ENCODE measurements at regions not wholly inside any gene's neighbourhood (a gene's known extent, or its start where the extent isn't known, plus 50 kb on each side); places are given as distances from the start of the nearest gene placed in this dataset.
"Not testable (repeated sequence)": the region's sequence is repeated elsewhere in the genome, so short reads cannot be mapped to it uniquely, and the experiment has no call there.

- H3K27me3 ChIP-seq (ENCODE audit: control insufficient read depth in 2 of 2, insufficient read depth in 2 of 2, low read length in 2 of 2): no peaks in the 10 kb centered on the region
- FAIRE-seq: no peak
- in situ Hi-C loops (cut with MboI) (no loop called here), intact Hi-C loops (cut with micrococcal nuclease) (no loop called here)
- no TSS peak for BruUV-seq (replicated peaks)
- no peak for ATAC-seq
- H3K9me3 ChIP-seq (replicated peaks; ENCODE audit: control insufficient read depth, insufficient read depth, low read depth, low read length): no peaks in the 10 kb centered on the region
- H3K9ac ChIP-seq (ENCODE audit: insufficient read depth in 1 of 2, low read depth in 2 of 2, low read length in 2 of 2): no peak overlapping the region
- 0% methylated on average over 1 of the region's 1 CpG for WGBS (ENCODE audit: insufficient coverage, low coverage, missing lambda C conversion rate)
- H3K27ac ChIP-seq (ENCODE audit: extremely low read depth, low read depth, low read length): no peak overlapping the region
- no peaks in the 10 kb centered on the region for H3K79me2 ChIP-seq (ENCODE audit: control insufficient read depth, insufficient read depth, low read length)
- TF ChIP-seq ZNF274 (IDR thresholded peaks at IDR 0.05; ENCODE audit: borderline replicate concordance, low read depth, low read length) (no peak), PHF20 (IDR thresholded peaks at IDR 0.05; ENCODE audit: partially characterized antibody) (no peak), COPS2 (conservative IDR thresholded peaks at IDR 0.05) (no peak), GTF2A2 (tag; IDR thresholded peaks at IDR 0.05) (no peak), MLLT1 (IDR thresholded peaks at IDR 0.05) (no peak), NUFIP1 (IDR thresholded peaks at IDR 0.05; ENCODE audit: partially characterized antibody) (no peak)
- TF ChIP-seq, protein P1, sequence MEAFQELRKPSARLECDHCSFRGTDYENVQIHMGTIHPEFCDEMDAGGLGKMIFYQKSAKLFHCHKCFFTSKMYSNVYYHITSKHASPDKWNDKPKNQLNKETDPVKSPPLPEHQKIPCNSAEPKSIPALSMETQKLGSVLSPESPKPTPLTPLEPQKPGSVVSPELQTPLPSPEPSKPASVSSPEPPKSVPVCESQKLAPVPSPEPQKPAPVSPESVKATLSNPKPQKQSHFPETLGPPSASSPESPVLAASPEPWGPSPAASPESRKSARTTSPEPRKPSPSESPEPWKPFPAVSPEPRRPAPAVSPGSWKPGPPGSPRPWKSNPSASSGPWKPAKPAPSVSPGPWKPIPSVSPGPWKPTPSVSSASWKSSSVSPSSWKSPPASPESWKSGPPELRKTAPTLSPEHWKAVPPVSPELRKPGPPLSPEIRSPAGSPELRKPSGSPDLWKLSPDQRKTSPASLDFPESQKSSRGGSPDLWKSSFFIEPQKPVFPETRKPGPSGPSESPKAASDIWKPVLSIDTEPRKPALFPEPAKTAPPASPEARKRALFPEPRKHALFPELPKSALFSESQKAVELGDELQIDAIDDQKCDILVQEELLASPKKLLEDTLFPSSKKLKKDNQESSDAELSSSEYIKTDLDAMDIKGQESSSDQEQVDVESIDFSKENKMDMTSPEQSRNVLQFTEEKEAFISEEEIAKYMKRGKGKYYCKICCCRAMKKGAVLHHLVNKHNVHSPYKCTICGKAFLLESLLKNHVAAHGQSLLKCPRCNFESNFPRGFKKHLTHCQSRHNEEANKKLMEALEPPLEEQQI (IDR thresholded peaks at IDR 0.05): no peak
- no peaks in the 10 kb centered on the region for H4K20me1 ChIP-seq (replicated peaks; ENCODE audit: control insufficient read depth, insufficient read depth, low read length)
- no peaks in the 10 kb centered on the region for H3K4me1 ChIP-seq (replicated peaks in 1 of 2; ENCODE audit: control insufficient read depth in 2 of 2, insufficient read depth in 2 of 2, low read length in 2 of 2)
- no peak for DNase-seq (ENCODE audit: extremely low read depth in 1 of 4, low spot score in 3 of 4)
- ChIA-PET CTCF (ENCODE audit: low intra/inter-chr PET ratio) (no interaction called here), POLR2A (no interaction called here)
- no peaks in the 10 kb centered on the region for H3K9me1 ChIP-seq (ENCODE audit: control insufficient read depth, insufficient read depth, low read length)
- H2AFZ ChIP-seq (ENCODE audit: low read depth, low read length): no peak overlapping the region
- H3K36me3 ChIP-seq (ENCODE audit: control insufficient read depth, insufficient read depth, low read length): no peaks in the 10 kb centered on the region
- H3K4me3 ChIP-seq: no peak overlapping the region
- H3K4me2 ChIP-seq (ENCODE audit: insufficient read depth, low read length): no peak overlapping the region
These were observed 607.1 kb downstream of the MEI4 start for GRCh38 chr6:78259935-78260334.

DNA sequence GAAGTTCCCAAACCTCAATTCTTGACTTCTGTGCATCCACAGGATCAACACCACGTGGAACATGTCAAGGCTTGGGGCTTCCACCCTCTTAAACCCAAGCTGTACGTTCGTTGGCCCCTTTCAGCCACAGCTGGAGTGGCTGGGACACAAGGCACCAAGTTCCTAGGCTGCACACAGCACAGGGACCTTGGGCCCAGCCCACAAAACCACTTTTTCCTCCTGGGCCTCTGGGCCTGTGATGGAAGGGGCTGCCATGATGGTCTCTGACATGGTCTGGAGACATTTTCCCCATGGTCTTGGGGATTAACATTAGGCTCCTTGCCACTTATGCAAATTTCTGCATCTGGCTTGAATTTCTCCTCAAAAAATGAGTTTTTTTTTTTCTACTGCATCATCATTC lies 606.9 kb upstream of the IRAK1BP1 start:
- H3K27ac ChIP-seq (ENCODE audit: extremely low read depth, low read depth, low read length); BruUV-seq (replicated peaks); DNase-seq (ENCODE audit: extremely low read depth in 1 of 4, low spot score in 3 of 4); H3K9me3 ChIP-seq (replicated peaks; ENCODE audit: control insufficient read depth, insufficient read depth, low read depth, low read length); FAIRE-seq; H2AFZ ChIP-seq (ENCODE audit: low read depth, low read length); H3K4me2 ChIP-seq (ENCODE audit: insufficient read depth, low read length); CTCF ChIA-PET (ENCODE audit: low intra/inter-chr PET ratio); POLR2A ChIA-PET; intact Hi-C loops (cut with micrococcal nuclease); H3K9me1 ChIP-seq (ENCODE audit: control insufficient read depth, insufficient read depth, low read length); H3K9ac ChIP-seq (ENCODE audit: insufficient read depth in 1 of 2, low read depth in 2 of 2, low read length in 2 of 2); H4K20me1 ChIP-seq (replicated peaks; ENCODE audit: control insufficient read depth, insufficient read depth, low read length); H3K36me3 ChIP-seq (ENCODE audit: control insufficient read depth, insufficient read depth, low read length); in situ Hi-C loops (cut with MboI); H3K27me3 ChIP-seq (ENCODE audit: control insufficient read depth in 2 of 2, insufficient read depth in 2 of 2, low read length in 2 of 2); H3K4me3 ChIP-seq; H3K79me2 ChIP-seq (ENCODE audit: control insufficient read depth, insufficient read depth, low read length); ATAC-seq; H3K4me1 ChIP-seq (replicated peaks in 1 of 2; ENCODE audit: control insufficient read depth in 2 of 2, insufficient read depth in 2 of 2, low read length in 2 of 2): not testable (repeated sequence)
- WGBS (ENCODE audit: insufficient coverage, low coverage, missing lambda C conversion rate): 0% methylated on average over 3 of the region's 3 CpGs

All from K562 (cell line).